ENCODE measurements at regions not wholly inside any gene's neighbourhood (a gene's known extent, or its start where the extent isn't known, plus 50 kb on each side); places are given as distances from the start of the nearest gene placed in this dataset.

DNA sequence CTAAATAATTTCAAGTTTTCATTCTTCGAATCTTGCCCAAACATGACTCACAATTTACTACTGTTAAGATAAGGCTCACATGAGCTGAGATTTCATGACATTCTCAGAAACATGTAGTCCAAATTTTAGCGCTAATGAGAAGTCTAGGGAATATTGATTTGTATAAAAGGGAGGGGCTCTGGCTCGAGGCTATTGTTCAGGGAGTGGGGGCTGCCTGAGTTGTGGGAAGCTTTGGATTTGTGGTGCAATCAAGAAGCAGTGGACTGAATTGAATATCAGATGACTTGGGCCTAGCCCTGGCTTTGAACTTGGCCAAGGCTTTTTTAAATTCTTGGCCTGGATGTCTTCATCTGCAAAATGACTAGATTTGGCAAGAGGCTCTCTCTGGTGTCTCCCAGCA lies 674.9 kb upstream of the FANCL start:
- Histone ChIP-seq H3K4me3 (no peak overlapping the region), H3K4me1 (no peaks in the 10 kb centered on the region), H3K9ac (ENCODE audit: low read depth in 2 of 2, low read length in 2 of 2) (no peak overlapping the region), H3K36me3 (no peaks in the 10 kb centered on the region), H3K9me3 (no peaks in the 10 kb centered on the region), H3K27me3 (no peaks in the 10 kb centered on the region), H3K27ac (no peak overlapping the region)
- DNase-seq, result no peak
- TF ChIP-seq, protein P1, sequence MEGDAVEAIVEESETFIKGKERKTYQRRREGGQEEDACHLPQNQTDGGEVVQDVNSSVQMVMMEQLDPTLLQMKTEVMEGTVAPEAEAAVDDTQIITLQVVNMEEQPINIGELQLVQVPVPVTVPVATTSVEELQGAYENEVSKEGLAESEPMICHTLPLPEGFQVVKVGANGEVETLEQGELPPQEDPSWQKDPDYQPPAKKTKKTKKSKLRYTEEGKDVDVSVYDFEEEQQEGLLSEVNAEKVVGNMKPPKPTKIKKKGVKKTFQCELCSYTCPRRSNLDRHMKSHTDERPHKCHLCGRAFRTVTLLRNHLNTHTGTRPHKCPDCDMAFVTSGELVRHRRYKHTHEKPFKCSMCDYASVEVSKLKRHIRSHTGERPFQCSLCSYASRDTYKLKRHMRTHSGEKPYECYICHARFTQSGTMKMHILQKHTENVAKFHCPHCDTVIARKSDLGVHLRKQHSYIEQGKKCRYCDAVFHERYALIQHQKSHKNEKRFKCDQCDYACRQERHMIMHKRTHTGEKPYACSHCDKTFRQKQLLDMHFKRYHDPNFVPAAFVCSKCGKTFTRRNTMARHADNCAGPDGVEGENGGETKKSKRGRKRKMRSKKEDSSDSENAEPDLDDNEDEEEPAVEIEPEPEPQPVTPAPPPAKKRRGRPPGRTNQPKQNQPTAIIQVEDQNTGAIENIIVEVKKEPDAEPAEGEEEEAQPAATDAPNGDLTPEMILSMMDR (IDR thresholded peaks at IDR 0.05), result no peak
- intact Hi-C loops (cut with DNase I), result no loop called here

DNA sequence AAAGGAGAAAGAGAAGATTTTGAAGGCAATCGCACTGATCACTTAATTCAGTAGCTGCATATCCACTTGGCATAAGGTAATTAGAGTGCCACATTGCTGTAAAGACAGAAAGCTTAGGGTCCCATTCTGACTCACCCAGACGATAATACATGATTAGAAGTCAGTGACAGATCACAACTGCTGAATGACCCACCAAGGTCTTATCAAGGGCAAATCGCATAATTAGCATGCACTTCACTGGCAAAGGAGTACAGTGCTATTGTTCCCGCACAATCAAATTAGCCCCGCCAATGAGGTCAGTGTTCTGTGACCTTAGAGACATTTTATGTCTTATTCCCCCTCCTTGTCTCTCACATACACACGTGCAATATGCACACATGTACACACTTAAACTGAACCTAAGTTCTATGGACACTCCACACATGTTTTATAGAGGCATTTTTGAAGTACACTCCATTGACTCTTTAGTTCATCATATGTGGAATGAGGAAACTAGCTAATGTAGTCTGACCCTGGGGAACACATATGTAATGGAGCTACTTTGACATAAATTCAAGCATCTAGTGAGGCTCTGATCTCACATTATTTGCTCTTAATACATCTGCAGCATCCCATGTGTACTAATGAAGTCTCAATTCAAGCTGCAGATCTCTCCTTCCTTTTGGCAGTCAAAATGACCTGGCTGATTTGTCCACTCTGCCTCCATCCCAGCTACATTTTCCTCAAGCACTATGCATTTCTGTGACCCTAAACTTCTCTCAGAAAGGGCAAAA lies 673.8 kb upstream of the FANCL start:
- H3K9ac ChIP-seq (ENCODE audit: low read depth in 2 of 2, low read length in 2 of 2), result no peak overlapping the region
- TF ChIP-seq, protein P1 (IDR thresholded peaks at IDR 0.05), result no peak
- H3K36me3 ChIP-seq, result no peaks in the 10 kb centered on the region
- H3K4me3 ChIP-seq, result no peak overlapping the region
- H3K27ac ChIP-seq, result no peak overlapping the region
- no peaks in the 10 kb centered on the region for H3K4me1 ChIP-seq
- DNase-seq, result no peak
- intact Hi-C loops (cut with DNase I), result no loop called here
- no peaks in the 10 kb centered on the region for H3K9me3 ChIP-seq
- no peaks in the 10 kb centered on the region for H3K27me3 ChIP-seq

DNA sequence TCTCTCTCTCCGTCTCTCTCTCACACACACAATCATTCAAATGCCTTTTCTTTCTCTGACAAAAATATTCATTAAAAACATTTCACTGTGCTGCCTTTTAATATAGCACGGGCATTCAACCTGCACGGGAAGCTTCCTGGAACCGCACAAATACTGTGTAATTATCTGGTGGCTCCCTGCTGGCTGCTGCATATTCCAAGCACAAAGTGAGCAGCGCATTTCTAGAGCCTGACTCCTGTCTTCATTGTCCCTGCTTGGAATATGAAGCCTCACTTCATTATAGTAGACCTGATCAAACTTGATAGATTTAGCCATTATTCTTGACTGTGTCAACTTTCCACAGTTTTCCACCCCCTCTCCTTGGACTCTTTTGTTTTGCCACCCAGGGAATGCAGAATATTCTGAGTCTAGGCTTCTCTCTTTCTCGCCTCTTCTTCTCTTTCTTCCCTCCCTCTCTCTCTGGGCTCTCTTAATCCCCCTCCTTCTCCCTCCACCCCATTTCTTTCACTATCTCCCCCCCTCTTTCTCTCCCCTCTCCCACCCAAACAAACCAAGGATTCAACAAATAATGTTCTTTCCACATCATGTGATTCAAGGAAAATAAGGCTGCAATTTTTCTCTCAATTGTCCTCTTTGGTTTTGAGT lies 672.1 kb upstream of the FANCL start:
- intact Hi-C loops (cut with DNase I), result no loop called here
- Histone ChIP-seq H3K36me3 (no peaks in the 10 kb centered on the region), H3K27ac (no peak overlapping the region), H3K27me3 (no peaks in the 10 kb centered on the region), H3K4me3 (no peak overlapping the region), H3K4me1 (no peaks in the 10 kb centered on the region), H3K9me3 (no peaks in the 10 kb centered on the region), H3K9ac (ENCODE audit: low read depth in 2 of 2, low read length in 2 of 2) (no peak overlapping the region)
- DNase-seq, result no peak
- TF ChIP-seq, protein P1 (IDR thresholded peaks at IDR 0.05), result no peak

DNA sequence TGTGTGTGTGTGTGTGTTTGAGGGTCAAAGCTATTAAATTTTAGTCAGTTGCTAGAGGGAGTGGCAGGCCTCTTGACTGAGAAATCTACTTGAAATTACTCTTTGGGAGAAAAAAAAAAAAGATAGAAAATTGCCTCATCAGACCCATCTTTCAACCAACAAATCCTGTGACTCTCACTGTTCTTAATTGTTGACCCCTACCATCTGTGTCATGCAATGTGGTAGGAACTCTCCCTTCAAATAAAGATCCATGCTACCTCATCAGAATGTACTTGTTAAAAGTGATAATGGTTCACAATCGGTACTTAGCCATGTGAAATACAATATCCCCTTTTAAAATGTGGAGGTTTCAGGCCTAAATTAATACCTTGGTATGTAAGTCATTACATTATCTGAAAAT lies 670.8 kb upstream of the FANCL start:
- H3K27me3 ChIP-seq, result no peaks in the 10 kb centered on the region
- no peak overlapping the region for H3K9ac ChIP-seq (ENCODE audit: low read depth in 2 of 2, low read length in 2 of 2)
- DNase-seq, result no peak
- no peaks in the 10 kb centered on the region for H3K4me1 ChIP-seq
- H3K4me3 ChIP-seq, result no peak overlapping the region
- TF ChIP-seq, protein P1 (IDR thresholded peaks at IDR 0.05), result no peak
- H3K36me3 ChIP-seq, result no peaks in the 10 kb centered on the region
- no peaks in the 10 kb centered on the region for H3K9me3 ChIP-seq
- H3K27ac ChIP-seq, result no peak overlapping the region
- intact Hi-C loops (cut with DNase I), result no loop called here

DNA sequence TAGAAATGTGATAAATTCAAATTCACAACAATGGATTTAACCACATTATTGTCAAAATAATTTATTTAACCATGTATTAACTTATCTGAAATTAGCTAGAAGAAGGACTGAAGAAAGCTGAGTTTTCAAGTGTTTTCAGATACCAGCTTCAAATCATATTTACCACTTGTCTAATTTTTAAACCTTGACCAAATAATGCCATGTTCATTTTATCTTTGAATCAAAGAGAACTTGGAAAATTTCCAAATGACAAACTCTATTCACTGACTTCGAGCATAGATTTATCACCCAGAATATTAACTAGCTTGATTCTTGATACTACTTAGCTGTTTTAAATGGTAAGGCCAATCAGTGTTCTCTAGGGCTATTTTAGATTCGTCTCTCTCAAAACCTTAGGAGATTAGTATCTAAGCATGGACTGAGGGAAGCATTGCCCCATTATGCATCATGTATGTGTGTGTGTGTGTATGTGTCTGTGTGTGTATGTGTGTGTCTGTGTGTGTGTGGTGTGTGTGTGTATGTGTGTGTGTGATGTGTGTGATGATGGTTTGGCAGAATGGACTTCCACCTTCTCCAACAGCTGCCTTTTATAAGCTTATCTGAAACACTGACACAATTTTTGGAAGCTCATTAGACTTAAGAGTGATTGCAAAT lies 667.5 kb upstream of the FANCL start:
- H3K4me1 ChIP-seq, result no peaks in the 10 kb centered on the region
- intact Hi-C loops (cut with DNase I), result no loop called here
- H3K36me3 ChIP-seq, result no peaks in the 10 kb centered on the region
- H3K9ac ChIP-seq (ENCODE audit: low read depth in 2 of 2, low read length in 2 of 2), result no peak overlapping the region
- no peaks in the 10 kb centered on the region for H3K27me3 ChIP-seq
- H3K27ac ChIP-seq, result no peak overlapping the region
- H3K4me3 ChIP-seq, result no peak overlapping the region
- TF ChIP-seq, protein P1 (IDR thresholded peaks at IDR 0.05), result no peak
- no peak for DNase-seq
- no peaks in the 10 kb centered on the region for H3K9me3 ChIP-seq
